NCI-H1105 treated with DMSO at 0.1 percent for 48 hours (cell line): ENCODE measurements at regions not wholly inside any gene's neighbourhood (a gene's known extent, or its start where the extent isn't known, plus 50 kb on each side); places are given as distances from the start of the nearest gene placed in this dataset.
"Not testable (repeated sequence)": the region's sequence is repeated elsewhere in the genome, so short reads cannot be mapped to it uniquely, and the experiment has no call there.

ENCODE experiments used
- DNase-seq: peaks from one replicate; lab custom pipeline; 2025; lab: John Stamatoyannopoulos, UW

- no peak for DNase-seq
Observed at GRCh38 chr4:178966644-178967043, 1524.4 kb upstream of the AGA start.

- DNase-seq = no peak
Observed at GRCh38 chr4:178970433-178971140, 1528.3 kb upstream of the AGA start.

GRCh38 chr4:178976861-178977260, 1534.6 kb upstream of the AGA start:
- DNase-seq = no peak

GRCh38 chr4:178993306-178993705, 1551.1 kb upstream of the AGA start:
- DNase-seq = no peak

- DNase-seq = no peak
Observed at GRCh38 chr4:179001918-179002317, 1559.7 kb upstream of the AGA start.

- no peak for DNase-seq
Observed at GRCh38 chr4:179007755-179008154, 1565.5 kb upstream of the AGA start.

GRCh38 chr4:179017581-179017980, 1575.3 kb upstream of the AGA start:
- DNase-seq = no peak

- no peak for DNase-seq
Observed at GRCh38 chr4:179027569-179027968, 1585.3 kb upstream of the AGA start.

- DNase-seq = no peak
Observed at GRCh38 chr4:179028321-179028720, 1586.1 kb upstream of the AGA start.

GRCh38 chr4:179029683-179030082, 1587.4 kb upstream of the AGA start:
- no peak for DNase-seq

- DNase-seq = no peak
Observed at GRCh38 chr4:179040259-179040658, 1598.0 kb upstream of the AGA start.

- no peak for DNase-seq
Observed at GRCh38 chr4:179048839-179049453, 1606.7 kb upstream of the AGA start.

GRCh38 chr4:179051206-179051605, 1609.0 kb upstream of the AGA start:
- no peak for DNase-seq

- DNase-seq = no peak
Observed at GRCh38 chr4:179059396-179059795, 1617.2 kb upstream of the AGA start.

- not testable (repeated sequence) for DNase-seq
Observed at GRCh38 chr4:179066254-179066653, 1624.0 kb upstream of the AGA start.

GRCh38 chr4:179071131-179071530, 1628.9 kb upstream of the AGA start:
- no peak for DNase-seq

GRCh38 chr4:179076865-179077264, 1634.6 kb upstream of the AGA start:
- DNase-seq = no peak

- DNase-seq = no peak
Observed at GRCh38 chr4:179095585-179096221, 1653.5 kb upstream of the AGA start.

- no peak for DNase-seq
Observed at GRCh38 chr4:179097741-179098140, 1655.5 kb upstream of the AGA start.

GRCh38 chr4:179110356-179110755, 1668.1 kb upstream of the AGA start:
- no peak for DNase-seq

GRCh38 chr4:179110816-179111215, 1668.6 kb upstream of the AGA start:
- DNase-seq = no peak

GRCh38 chr4:179112441-179113170, 1670.4 kb upstream of the AGA start:
- no peak for DNase-seq

GRCh38 chr4:179114615-179115014, 1672.4 kb upstream of the AGA start:
- no peak for DNase-seq
